Neural progenitor cell (in vitro differentiated cells): ENCODE measurements at regions not wholly inside any gene's neighbourhood (a gene's known extent, or its start where the extent isn't known, plus 50 kb on each side); places are given as distances from the start of the nearest gene placed in this dataset.

Experiments used
- EZH2 ChIP-seq: fragments of 200-600 bp; sonication (generic); IDR thresholded peaks from 2 replicates; pipeline ENCODE4 v1.6.1; 2017; ENCODE audit warnings: antibody characterized with exemption, mild to moderate bottlenecking, moderate library complexity
- EZH2phosphoT487 ChIP-seq: fragments of 200-600 bp; sonication (generic); IDR thresholded peaks from 2 replicates; pipeline ENCODE4 v1.6.1; 2017; ENCODE audit warnings: antibody characterized with exemption
- TF ChIP-seq, protein P1 (sequence below): fragments of 200-600 bp; sonication (generic); IDR thresholded peaks from 2 replicates; pipeline ENCODE4 v1.5.1; 2017; ENCODE audit warnings: antibody characterized with exemption, mild to moderate bottlenecking

DNA sequence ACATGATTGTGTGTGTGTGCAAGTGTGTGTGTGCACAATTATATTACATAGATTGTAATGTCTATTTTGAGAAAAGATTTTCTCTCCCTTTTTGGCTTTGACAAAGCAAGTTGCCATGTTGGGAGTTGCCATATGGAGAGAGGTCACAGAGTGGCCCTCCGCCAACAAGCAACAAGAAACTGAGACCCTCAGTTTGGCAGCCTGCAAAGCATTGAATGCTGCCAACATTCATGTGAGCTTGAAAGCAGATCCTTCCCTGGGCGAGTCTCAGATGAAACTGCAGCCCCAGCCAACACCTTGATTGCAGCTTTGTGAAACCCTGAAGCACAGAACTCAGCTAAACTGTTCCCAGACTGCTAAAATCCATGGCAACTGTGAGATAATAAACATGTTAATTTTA is 498.0 kb downstream of the NR2F1-AS1 start:
- TF ChIP-seq, protein P1, sequence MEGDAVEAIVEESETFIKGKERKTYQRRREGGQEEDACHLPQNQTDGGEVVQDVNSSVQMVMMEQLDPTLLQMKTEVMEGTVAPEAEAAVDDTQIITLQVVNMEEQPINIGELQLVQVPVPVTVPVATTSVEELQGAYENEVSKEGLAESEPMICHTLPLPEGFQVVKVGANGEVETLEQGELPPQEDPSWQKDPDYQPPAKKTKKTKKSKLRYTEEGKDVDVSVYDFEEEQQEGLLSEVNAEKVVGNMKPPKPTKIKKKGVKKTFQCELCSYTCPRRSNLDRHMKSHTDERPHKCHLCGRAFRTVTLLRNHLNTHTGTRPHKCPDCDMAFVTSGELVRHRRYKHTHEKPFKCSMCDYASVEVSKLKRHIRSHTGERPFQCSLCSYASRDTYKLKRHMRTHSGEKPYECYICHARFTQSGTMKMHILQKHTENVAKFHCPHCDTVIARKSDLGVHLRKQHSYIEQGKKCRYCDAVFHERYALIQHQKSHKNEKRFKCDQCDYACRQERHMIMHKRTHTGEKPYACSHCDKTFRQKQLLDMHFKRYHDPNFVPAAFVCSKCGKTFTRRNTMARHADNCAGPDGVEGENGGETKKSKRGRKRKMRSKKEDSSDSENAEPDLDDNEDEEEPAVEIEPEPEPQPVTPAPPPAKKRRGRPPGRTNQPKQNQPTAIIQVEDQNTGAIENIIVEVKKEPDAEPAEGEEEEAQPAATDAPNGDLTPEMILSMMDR: no peak
- no peak for TF ChIP-seq EZH2
- no peak for TF ChIP-seq EZH2phosphoT487
